ENCODE measurements at regions not wholly inside any gene's neighbourhood (a gene's known extent, or its start where the extent isn't known, plus 50 kb on each side); places are given as distances from the start of the nearest gene placed in this dataset.

DNA sequence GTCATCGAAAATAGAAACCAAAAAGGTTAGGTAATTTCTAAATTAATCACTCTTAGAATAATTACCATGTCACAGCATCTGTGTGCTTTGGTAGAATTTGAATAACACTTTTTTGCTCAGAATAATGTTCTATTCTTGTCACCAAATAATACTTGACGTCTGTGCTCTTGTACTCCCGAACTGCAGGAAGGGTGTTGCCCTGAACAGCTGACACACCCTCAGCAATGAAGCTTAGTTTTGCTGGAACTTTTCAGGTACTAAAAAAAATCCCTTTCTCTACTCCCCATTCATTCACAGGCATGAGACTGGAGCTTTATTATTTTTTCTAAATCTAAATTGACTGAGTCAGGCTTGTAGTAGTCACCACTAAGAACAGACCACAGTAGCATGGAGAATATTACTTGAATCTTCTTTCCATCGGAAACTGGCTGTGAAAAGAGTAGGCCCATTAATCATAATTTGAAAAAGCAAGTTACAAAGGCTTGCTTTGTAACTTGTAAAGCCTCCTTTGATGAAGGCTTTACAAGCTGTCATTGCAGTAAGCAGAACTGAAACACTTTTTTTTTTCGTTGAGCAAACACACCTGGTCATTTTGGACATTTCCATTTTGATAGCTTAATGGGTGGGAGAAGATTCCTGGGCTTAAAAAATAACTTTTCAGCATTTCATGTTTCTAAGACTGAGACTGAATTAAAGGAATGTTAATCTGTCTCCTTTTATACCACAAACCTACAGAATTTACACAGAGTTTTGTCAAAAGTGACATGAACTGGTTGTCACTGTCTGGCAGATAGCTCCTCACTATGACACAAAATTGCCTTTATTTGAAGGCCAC, 70.3 kb upstream of the PELI1 start (continued):
- TF ChIP-seq, protein P1, sequence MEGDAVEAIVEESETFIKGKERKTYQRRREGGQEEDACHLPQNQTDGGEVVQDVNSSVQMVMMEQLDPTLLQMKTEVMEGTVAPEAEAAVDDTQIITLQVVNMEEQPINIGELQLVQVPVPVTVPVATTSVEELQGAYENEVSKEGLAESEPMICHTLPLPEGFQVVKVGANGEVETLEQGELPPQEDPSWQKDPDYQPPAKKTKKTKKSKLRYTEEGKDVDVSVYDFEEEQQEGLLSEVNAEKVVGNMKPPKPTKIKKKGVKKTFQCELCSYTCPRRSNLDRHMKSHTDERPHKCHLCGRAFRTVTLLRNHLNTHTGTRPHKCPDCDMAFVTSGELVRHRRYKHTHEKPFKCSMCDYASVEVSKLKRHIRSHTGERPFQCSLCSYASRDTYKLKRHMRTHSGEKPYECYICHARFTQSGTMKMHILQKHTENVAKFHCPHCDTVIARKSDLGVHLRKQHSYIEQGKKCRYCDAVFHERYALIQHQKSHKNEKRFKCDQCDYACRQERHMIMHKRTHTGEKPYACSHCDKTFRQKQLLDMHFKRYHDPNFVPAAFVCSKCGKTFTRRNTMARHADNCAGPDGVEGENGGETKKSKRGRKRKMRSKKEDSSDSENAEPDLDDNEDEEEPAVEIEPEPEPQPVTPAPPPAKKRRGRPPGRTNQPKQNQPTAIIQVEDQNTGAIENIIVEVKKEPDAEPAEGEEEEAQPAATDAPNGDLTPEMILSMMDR (IDR thresholded peaks at IDR 0.05) = no peak
- TF ChIP-seq YY1 (IDR thresholded peaks at IDR 0.05; ENCODE audit: low read depth) (no peak), FOXM1 (IDR thresholded peaks at IDR 0.05; ENCODE audit: low read depth) (no peak), EP300 (IDR thresholded peaks at IDR 0.05; ENCODE audit: borderline replicate concordance in 1 of 2, low read depth in 1 of 2, low read length in 1 of 2) (no peak), CHD2 (IDR thresholded peaks at IDR 0.05; ENCODE audit: low read length, partially characterized antibody) (no peak), FOXJ3 (CRISPR knock-in tag; IDR thresholded peaks at IDR 0.05) (no peak)
- TF ChIP-seq, protein P2, sequence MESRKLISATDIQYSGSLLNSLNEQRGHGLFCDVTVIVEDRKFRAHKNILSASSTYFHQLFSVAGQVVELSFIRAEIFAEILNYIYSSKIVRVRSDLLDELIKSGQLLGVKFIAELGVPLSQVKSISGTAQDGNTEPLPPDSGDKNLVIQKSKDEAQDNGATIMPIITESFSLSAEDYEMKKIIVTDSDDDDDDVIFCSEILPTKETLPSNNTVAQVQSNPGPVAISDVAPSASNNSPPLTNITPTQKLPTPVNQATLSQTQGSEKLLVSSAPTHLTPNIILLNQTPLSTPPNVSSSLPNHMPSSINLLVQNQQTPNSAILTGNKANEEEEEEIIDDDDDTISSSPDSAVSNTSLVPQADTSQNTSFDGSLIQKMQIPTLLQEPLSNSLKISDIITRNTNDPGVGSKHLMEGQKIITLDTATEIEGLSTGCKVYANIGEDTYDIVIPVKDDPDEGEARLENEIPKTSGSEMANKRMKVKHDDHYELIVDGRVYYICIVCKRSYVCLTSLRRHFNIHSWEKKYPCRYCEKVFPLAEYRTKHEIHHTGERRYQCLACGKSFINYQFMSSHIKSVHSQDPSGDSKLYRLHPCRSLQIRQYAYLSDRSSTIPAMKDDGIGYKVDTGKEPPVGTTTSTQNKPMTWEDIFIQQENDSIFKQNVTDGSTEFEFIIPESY (IDR thresholded peaks at IDR 0.05; ENCODE audit: borderline replicate concordance, low read depth) = no peak

DNA sequence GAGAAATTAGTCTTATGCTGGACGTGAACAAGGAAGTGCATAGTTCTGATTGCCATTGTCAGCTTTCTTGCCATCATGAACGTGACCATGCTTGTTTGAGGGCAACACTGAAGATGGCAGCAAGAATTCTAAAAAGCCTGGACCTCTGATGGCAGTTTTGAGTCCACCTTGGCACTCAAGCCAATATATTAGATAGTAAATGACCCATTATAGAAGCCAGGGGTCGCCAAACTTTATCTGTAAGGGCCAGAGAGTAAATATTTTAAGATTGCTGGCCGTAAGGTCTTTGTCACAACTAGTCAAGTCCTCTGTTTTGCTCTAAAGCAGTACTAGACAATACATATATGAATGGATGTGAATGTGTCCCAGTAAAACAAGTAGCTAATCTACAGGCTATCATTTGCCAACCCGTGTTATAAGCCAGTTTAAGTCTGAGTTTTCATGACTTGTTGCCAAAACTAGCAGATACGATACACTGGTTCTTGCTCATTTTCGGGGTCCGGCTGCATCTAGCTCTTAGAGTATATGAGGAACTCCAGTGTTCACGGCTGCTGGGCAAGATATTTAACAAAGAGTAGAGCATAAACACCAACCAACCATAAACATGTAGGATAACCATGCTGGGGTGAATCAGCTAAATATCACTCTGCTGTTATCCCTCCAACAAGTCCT, 73.1 kb upstream of the PELI1 start:
- TF ChIP-seq YY1 (IDR thresholded peaks at IDR 0.05; ENCODE audit: low read depth) = no peak
- CTCF ChIA-PET = no interaction called here

DNA sequence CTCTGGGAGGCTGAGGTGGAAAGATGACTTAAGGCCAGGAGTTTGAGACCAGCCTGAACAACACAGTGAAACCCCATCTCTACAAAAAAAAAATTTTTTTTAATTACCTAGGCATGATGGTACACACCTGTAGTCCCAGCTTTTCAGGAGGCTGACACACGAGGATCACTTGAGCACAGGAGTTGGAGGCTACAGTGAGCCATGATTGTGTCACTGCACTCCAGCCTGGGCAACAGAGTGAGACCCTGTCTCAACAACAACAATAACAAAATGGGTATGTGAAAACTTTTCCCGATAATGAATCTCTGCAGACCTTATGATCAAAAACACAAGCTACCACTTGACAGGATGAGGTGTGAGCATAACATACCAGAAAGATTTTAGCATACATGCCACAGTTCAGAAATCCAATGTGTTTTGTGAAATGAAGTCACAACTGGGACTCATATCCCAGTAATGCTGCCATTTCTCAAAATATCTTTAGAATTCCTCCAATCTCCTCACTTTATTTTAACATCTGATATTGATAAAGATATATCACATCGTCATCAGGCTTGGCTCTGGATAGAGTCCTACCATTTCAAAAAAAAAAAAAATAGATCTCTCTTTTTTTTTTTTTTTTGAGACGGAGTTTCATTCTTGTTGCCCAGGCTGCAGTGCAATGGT, 74.0 kb upstream of the PELI1 start:
- TF ChIP-seq MEF2A (IDR thresholded peaks at IDR 0.05; ENCODE audit: borderline replicate concordance, low read depth) (no peak), FOXJ3 (CRISPR knock-in tag; IDR thresholded peaks at IDR 0.05) (no peak), GATA2 (CRISPR knock-in tag; IDR thresholded peaks at IDR 0.05) (no peak), NFIC (IDR thresholded peaks at IDR 0.05; ENCODE audit: borderline replicate concordance) (no peak), EZH2phosphoT487 (IDR thresholded peaks at IDR 0.05; ENCODE audit: borderline replicate concordance, low read depth) (no peak), GABPA (IDR thresholded peaks at IDR 0.05; ENCODE audit: low read depth) (no peak), TEAD4 (IDR thresholded peaks at IDR 0.05; ENCODE audit: borderline replicate concordance, insufficient read depth) (no peak)
- ChIA-PET CTCF (interaction anchor here (1.3 kb wide), 1 partner anchor 108 kb away, joined by 3 read pairs; no protein-coding TSS in a partner anchor), POLR2A (no interaction called here)
- H3K4me2 ChIP-seq = no peak overlapping the region
- H3K27ac ChIP-seq (ENCODE audit: low read depth in 2 of 2, low read length in 1 of 2) = no peak overlapping the region
- no peaks in the 10 kb centered on the region for H3K27me3 ChIP-seq (ENCODE audit: insufficient read depth)
- no peak overlapping the region for H3K4me3 ChIP-seq (ENCODE audit: low read depth in 2 of 2, low read length in 1 of 2)
- H3K9ac ChIP-seq = no peak overlapping the region
- no peaks in the 10 kb centered on the region; a peak in 2 of 4 replicates for H3K4me1 ChIP-seq (ENCODE audit: control insufficient read depth in 1 of 2, insufficient read depth in 2 of 2, low read depth in 1 of 2, low read length in 1 of 2)
- 52% methylated on average over 4 of the region's 4 CpGs for WGBS (ENCODE audit: low lambda C conversion rate)
- no peaks in the 10 kb centered on the region for H3K79me2 ChIP-seq (ENCODE audit: insufficient read depth)
- H4K20me1 ChIP-seq (ENCODE audit: insufficient read depth) = no peaks in the 10 kb centered on the region
- DNase-seq = no peak
- no peaks in the 10 kb centered on the region for H3K9me2 ChIP-seq
- no peak overlapping the region for H2AFZ ChIP-seq (ENCODE audit: low read depth)
- H3K9me3 ChIP-seq = no peaks in the 10 kb centered on the region
- H3F3A ChIP-seq (replicated peaks; ENCODE audit: insufficient read depth) = no peaks in the 10 kb centered on the region
- no peaks in the 10 kb centered on the region for H3K36me3 ChIP-seq (replicated peaks in 1 of 2; ENCODE audit: control insufficient read depth in 1 of 2, insufficient read depth in 2 of 2, low read length in 1 of 2)

More for the DNA sequence above, 73.1 kb upstream of the PELI1 start:
- Histone ChIP-seq H3K27me3 (ENCODE audit: insufficient read depth) (no peaks in the 10 kb centered on the region), H3K4me1 (ENCODE audit: control insufficient read depth in 1 of 2, insufficient read depth in 2 of 2, low read depth in 1 of 2, low read length in 1 of 2) (no peaks in the 10 kb centered on the region; a peak in 1 of 4 replicates), H3K79me2 (ENCODE audit: insufficient read depth) (no peaks in the 10 kb centered on the region), H4K20me1 (ENCODE audit: insufficient read depth) (no peaks in the 10 kb centered on the region), H2AFZ (ENCODE audit: low read depth) (no peak overlapping the region), H3K9me2 (no peaks in the 10 kb centered on the region), H3K9me3 (no peaks in the 10 kb centered on the region), H3K36me3 (replicated peaks in 1 of 2; ENCODE audit: control insufficient read depth in 1 of 2, insufficient read depth in 2 of 2, low read length in 1 of 2) (no peaks in the 10 kb centered on the region), H3K27ac (ENCODE audit: low read depth in 2 of 2, low read length in 1 of 2) (no peak overlapping the region), H3F3A (replicated peaks; ENCODE audit: insufficient read depth) (no peaks in the 10 kb centered on the region), H3K4me3 (ENCODE audit: low read depth in 2 of 2, low read length in 1 of 2) (no peak overlapping the region), H3K4me2 (no peak overlapping the region), H3K9ac (no peak overlapping the region)
- WGBS (ENCODE audit: low lambda C conversion rate) = 69% methylated on average over 9 of the region's 9 CpGs
- DNase-seq = no peak
- POLR2A ChIA-PET = no interaction called here

All from SK-N-SH (cell line).